K562 (cell line): ENCODE measurements at regions not wholly inside any gene's neighbourhood (a gene's known extent, or its start where the extent isn't known, plus 50 kb on each side); places are given as distances from the start of the nearest gene placed in this dataset.

Source experiments
- ARID1B ChIP-seq: fragments of 450-650 bp; IDR thresholded peaks from 2 replicates; pipeline ENCODE4 v1.6.1; 2016; ENCODE audit warnings: antibody characterized with exemption, mild to moderate bottlenecking, inconsistent platforms
- EHMT2 ChIP-seq: fragments of 450-650 bp; IDR thresholded peaks from 2 replicates; pipeline ENCODE4 v1.6.1; 2018; ENCODE audit warnings: antibody characterized with exemption
- ETS2 ChIP-seq: IDR thresholded peaks from 2 replicates; pipeline ENCODE4 v1.6.1; 2016; ENCODE audit warnings: borderline replicate concordance, missing genetic modification characterization, mild to moderate bottlenecking, moderate library complexity, missing compliant biosample characterization; ENCODE audit not compliant: poor library complexity, severe bottlenecking
- FOXK2 ChIP-seq, 2 experiments: fragments of 450-650 bp; IDR thresholded peaks in 1 of 2; conservative IDR thresholded peaks in 1 of 2; 2 replicates each; pipeline ENCODE4 v1.6.1; 2016; ENCODE audit warnings: low read depth in 2 of 2, mild to moderate bottlenecking in 1 of 2
- GTF2B ChIP-seq: IDR thresholded peaks from 2 replicates; pipeline ENCODE4 v1.6.1; 2011; ENCODE audit not compliant: insufficient read length; ENCODE audit errors: extremely low read depth
- HCFC1 ChIP-seq: IDR thresholded peaks from 2 replicates; pipeline ENCODE4 v1.6.1; 2012; ENCODE audit warnings: low read depth, low read length, improper control_type of control experiment
- IRF2 ChIP-seq: sonication (generic); formaldehyde crosslinking; IDR thresholded peaks from 2 replicates; pipeline ENCODE4 v1.8.1; 2022; ENCODE audit warnings: mild to moderate bottlenecking, missing genetic modification reagents
- MTA1 ChIP-seq: fragments of 450-650 bp; IDR thresholded peaks from 2 replicates; pipeline ENCODE4 v1.6.1; 2017; ENCODE audit warnings: borderline replicate concordance
- PHB ChIP-seq: fragments of 250-450 bp; sonication (Bioruptor Pico); IDR thresholded peaks from 2 replicates; pipeline ENCODE4 v1.5.0; 2021
- PHF8 ChIP-seq: fragments of 200-600 bp; sonication (generic); IDR thresholded peaks from 2 replicates; pipeline ENCODE4 v1.6.1; 2012; ENCODE audit warnings: mixed run types, mild to moderate bottlenecking, inconsistent platforms, low read length, moderate library complexity, borderline replicate concordance
- POLR2H ChIP-seq: IDR thresholded peaks from 2 replicates; pipeline ENCODE4 v1.6.1; 2016; ENCODE audit warnings: missing genetic modification characterization, low read depth, mild to moderate bottlenecking, control low read depth, missing compliant biosample characterization, moderate library complexity
- PURB ChIP-seq: sonication (generic); formaldehyde crosslinking; IDR thresholded peaks from 2 replicates; pipeline ENCODE4 v1.9.0; 2021; ENCODE audit warnings: low read depth, mild to moderate bottlenecking, missing genetic modification reagents
- RBFOX2 ChIP-seq: fragments of 200-400 bp; formaldehyde crosslinking; IDR thresholded peaks from 2 replicates; pipeline ENCODE4 v1.6.1; 2017; ENCODE audit warnings: low read depth, mild to moderate bottlenecking, low read length, moderate library complexity
- RNF2 ChIP-seq: sonication (generic); IDR thresholded peaks from 2 replicates; pipeline ENCODE4 v1.6.1; 2016
- SRSF1 ChIP-seq: fragments of 200-400 bp; formaldehyde crosslinking; IDR thresholded peaks from 2 replicates; pipeline ENCODE4 v1.6.1; 2017; ENCODE audit warnings: mild to moderate bottlenecking, low read depth, low read length, moderate library complexity
- ZNF134 ChIP-seq: fragments of 250-450 bp; sonication (Bioruptor Pico); conservative IDR thresholded peaks from 2 replicates; pipeline ENCODE4 v1.4.0; 2020
- ZNF24 ChIP-seq: fragments of 450-650 bp; IDR thresholded peaks from 2 replicates; pipeline ENCODE4 v1.6.1; 2016
- TF ChIP-seq, protein P1 (sequence below), 2 experiments: fragments of 450-650 bp in 1 of 2; sonication (generic) in 1 of 2; formaldehyde crosslinking; conservative IDR thresholded peaks; 2 replicates each; pipeline versions ENCODE4 v1.4.0 to v1.8.1; 2020 to 2022; ENCODE audit warnings: mild to moderate bottlenecking in 1 of 2, missing genetic modification reagents in 1 of 2

DNA sequence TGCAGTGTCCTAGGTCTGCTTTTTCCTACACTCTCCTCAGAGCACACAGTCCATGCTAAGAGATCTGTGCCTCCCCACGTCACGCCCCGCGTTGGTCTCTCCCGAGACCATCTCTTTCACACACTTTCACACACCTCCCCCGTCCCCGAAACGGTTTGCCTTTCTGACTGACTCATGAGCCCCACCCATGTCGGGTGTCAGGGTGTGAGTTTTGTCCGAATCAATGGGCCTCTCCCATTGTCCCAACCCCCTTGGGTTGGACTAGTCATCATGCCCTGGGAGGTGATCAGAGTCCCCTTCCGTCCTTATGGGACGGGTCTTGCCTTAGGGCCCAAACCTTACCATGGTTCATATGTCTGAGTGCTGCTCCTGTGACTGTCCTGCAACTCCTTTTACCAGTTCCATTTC lies 214.0 kb upstream of the HTR2A start (continued):
- TF ChIP-seq PHF8 (peak; percentile 33; the same call in 1 of the 2 replicates), MTA1 (no peak), ZNF24 (no peak), PURB (CRISPR knock-in tag) (no peak), ARID1B (peak; percentile 19; the same call in 1 of the 2 replicates), RNF2 (peak; percentile 52; the same call in 1 of the 2 replicates), ZNF134 (CRISPR knock-in tag) (no peak), POLR2H (tag) (peak; percentile 37; the same call in 1 of the 2 replicates), ETS2 (tag) (no peak), PHB (CRISPR knock-in tag) (no peak), RBFOX2 (no peak), EHMT2 (peak; percentile 44; the same call in 1 of the 2 replicates), IRF2 (CRISPR knock-in tag) (no peak), HCFC1 (no peak), FOXK2 (conservative IDR thresholded peaks at IDR 0.05 in 1 of 2, IDR thresholded peaks at IDR 0.05 in 1 of 2; ENCODE audit: low read depth in 2 of 2) (peak in 1 of 2 experiments; percentile 70; a peak in 2 of 4 replicates), SRSF1 (no peak), GTF2B (no peak)
- TF ChIP-seq, protein P1, sequence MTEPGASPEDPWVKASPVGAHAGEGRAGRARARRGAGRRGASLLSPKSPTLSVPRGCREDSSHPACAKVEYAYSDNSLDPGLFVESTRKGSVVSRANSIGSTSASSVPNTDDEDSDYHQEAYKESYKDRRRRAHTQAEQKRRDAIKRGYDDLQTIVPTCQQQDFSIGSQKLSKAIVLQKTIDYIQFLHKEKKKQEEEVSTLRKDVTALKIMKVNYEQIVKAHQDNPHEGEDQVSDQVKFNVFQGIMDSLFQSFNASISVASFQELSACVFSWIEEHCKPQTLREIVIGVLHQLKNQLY (CRISPR knock-in tag; conservative IDR thresholded peaks at IDR 0.05) = no peak
